ENCODE measurements at regions not wholly inside any gene's neighbourhood (a gene's known extent, or its start where the extent isn't known, plus 50 kb on each side); places are given as distances from the start of the nearest gene placed in this dataset.

GRCh38 chr13:62336507-62336906, 920.9 kb upstream of the PCDH20 start:
- TF ChIP-seq, protein P1, sequence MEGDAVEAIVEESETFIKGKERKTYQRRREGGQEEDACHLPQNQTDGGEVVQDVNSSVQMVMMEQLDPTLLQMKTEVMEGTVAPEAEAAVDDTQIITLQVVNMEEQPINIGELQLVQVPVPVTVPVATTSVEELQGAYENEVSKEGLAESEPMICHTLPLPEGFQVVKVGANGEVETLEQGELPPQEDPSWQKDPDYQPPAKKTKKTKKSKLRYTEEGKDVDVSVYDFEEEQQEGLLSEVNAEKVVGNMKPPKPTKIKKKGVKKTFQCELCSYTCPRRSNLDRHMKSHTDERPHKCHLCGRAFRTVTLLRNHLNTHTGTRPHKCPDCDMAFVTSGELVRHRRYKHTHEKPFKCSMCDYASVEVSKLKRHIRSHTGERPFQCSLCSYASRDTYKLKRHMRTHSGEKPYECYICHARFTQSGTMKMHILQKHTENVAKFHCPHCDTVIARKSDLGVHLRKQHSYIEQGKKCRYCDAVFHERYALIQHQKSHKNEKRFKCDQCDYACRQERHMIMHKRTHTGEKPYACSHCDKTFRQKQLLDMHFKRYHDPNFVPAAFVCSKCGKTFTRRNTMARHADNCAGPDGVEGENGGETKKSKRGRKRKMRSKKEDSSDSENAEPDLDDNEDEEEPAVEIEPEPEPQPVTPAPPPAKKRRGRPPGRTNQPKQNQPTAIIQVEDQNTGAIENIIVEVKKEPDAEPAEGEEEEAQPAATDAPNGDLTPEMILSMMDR (IDR thresholded peaks at IDR 0.05 in 2 of 3, conservative IDR thresholded peaks at IDR 0.05 in 1 of 3; ENCODE audit: borderline replicate concordance in 1 of 3, insufficient read depth in 1 of 3, low read depth in 2 of 3, low read length in 2 of 3): no peak
- no peak for TF ChIP-seq POLR2AphosphoS5 (IDR thresholded peaks at IDR 0.05; ENCODE audit: low read depth, low read length)
- TF ChIP-seq YY1 (IDR thresholded peaks at IDR 0.05; ENCODE audit: extremely low read depth, insufficient replicate concordance, low read depth, low read length): no peak
- TF ChIP-seq RAD21 (IDR thresholded peaks at IDR 0.05; ENCODE audit: low read depth): no peak
- TF ChIP-seq POLR2A (IDR thresholded peaks at IDR 0.05; ENCODE audit: borderline replicate concordance, extremely low read depth, insufficient read depth, insufficient read length): no peak
- TF ChIP-seq CBX3 (IDR thresholded peaks at IDR 0.05; ENCODE audit: low read depth): no peak
- no peak for TF ChIP-seq MAX (IDR thresholded peaks at IDR 0.05)
- no peak for TF ChIP-seq REST (IDR thresholded peaks at IDR 0.05; ENCODE audit: low read depth)
- TF ChIP-seq EZH2 (IDR thresholded peaks at IDR 0.05): no peak
- TF ChIP-seq JUND (IDR thresholded peaks at IDR 0.05): no peak
- TF ChIP-seq ZNF274 (IDR thresholded peaks at IDR 0.05; ENCODE audit: low read depth, low read length): no peak
- TF ChIP-seq, protein P2, sequence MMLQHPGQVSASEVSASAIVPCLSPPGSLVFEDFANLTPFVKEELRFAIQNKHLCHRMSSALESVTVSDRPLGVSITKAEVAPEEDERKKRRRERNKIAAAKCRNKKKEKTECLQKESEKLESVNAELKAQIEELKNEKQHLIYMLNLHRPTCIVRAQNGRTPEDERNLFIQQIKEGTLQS (IDR thresholded peaks at IDR 0.05): no peak

All from HCT116 (cell line).